Naive thymus-derived CD4-positive, alpha-beta T cell (primary cell): ENCODE measurements at regions not wholly inside any gene's neighbourhood (a gene's known extent, or its start where the extent isn't known, plus 50 kb on each side); places are given as distances from the start of the nearest gene placed in this dataset.
"Not testable (repeated sequence)": the region's sequence is repeated elsewhere in the genome, so short reads cannot be mapped to it uniquely, and the experiment has no call there.

Experiments used
- ATAC-seq: fragments of 150-1000 bp; cut with Tn5 transposase; 2 replicates; pipeline ENCODE4 v1.10.0; 2021; ENCODE audit warnings: mild to moderate bottlenecking, moderate library complexity
- CTCF ChIA-PET: fragments of 350-600 bp; sonication (Branson Sonifier 250); formaldehyde crosslinking; loops from one replicate; lab custom pipeline; 2021; ENCODE audit warnings: antibody characterized with exemption; lab: Charles Lee
- POLR2A ChIA-PET: fragments of 350-600 bp; sonication (Branson Sonifier 250); formaldehyde crosslinking; loops from one replicate; lab custom pipeline; 2021; ENCODE audit warnings: antibody characterized with exemption, inconsistent platforms; lab: Charles Lee
- DNase-seq, 9 donors: peaks; one replicate each; pipeline versions ENCODE4 v3.0.0 to v3.0.0-alpha.2; 2020 to 2022; ENCODE audit warnings: mixed read lengths in 1 of 9
- H3K27ac ChIP-seq: one replicate; pipeline ENCODE4 v1.7.0; 2013; ENCODE audit warnings: mild to moderate bottlenecking, low read depth, low read length, moderate library complexity
- H3K27me3 ChIP-seq, 2 donors: one replicate each; pipeline ENCODE4 v1.7.0; 2013; ENCODE audit warnings: low read length in 2 of 2, mild to moderate bottlenecking in 2 of 2, moderate library complexity in 2 of 2; ENCODE audit not compliant: control insufficient read depth in 2 of 2, insufficient read depth in 2 of 2
- H3K36me3 ChIP-seq, 3 experiments: 1 replicate in 2 of 3; 2 replicates in 1 of 3; pipeline ENCODE4 v1.7.0; 2013; ENCODE audit warnings: low read length in 3 of 3, mild to moderate bottlenecking in 3 of 3, moderate library complexity in 1 of 3; ENCODE audit not compliant: insufficient read depth in 3 of 3, control insufficient read depth in 2 of 3
- H3K4me1 ChIP-seq, 2 donors: one replicate each; pipeline ENCODE4 v1.7.0; 2013; ENCODE audit warnings: low read length in 2 of 2, mild to moderate bottlenecking in 2 of 2, moderate library complexity in 1 of 2; ENCODE audit not compliant: control insufficient read depth in 2 of 2, insufficient read depth in 2 of 2
- H3K4me3 ChIP-seq: 2 replicates; pipeline ENCODE4 v1.7.0; 2013; ENCODE audit warnings: mild to moderate bottlenecking, low read length
- H3K9me3 ChIP-seq, 3 experiments: 1 replicate in 2 of 3; 2 replicates in 1 of 3; pipeline ENCODE4 v1.7.0; 2013; ENCODE audit warnings: low read length in 3 of 3; ENCODE audit not compliant: control insufficient read depth in 2 of 3
- H3K27ac Mint-ChIP-seq, 9 donors: one replicate each; pipeline ENCODE4 v1.8.0; 2020 to 2022; ENCODE audit warnings: mixed read lengths in 9 of 9, mild to moderate bottlenecking in 8 of 9, moderate library complexity in 5 of 9, inconsistent platforms in 2 of 9
- H3K27me3 Mint-ChIP-seq, 5 donors: one replicate each; pipeline ENCODE4 v1.8.0; 2021 to 2022; ENCODE audit warnings: mixed read lengths in 5 of 5, mild to moderate bottlenecking in 1 of 5
- H3K36me3 Mint-ChIP-seq, 5 donors: one replicate each; pipeline ENCODE4 v1.8.0; 2020 to 2022; ENCODE audit warnings: mixed read lengths in 5 of 5, mild to moderate bottlenecking in 3 of 5, inconsistent platforms in 1 of 5
- H3K4me1 Mint-ChIP-seq, 7 donors: one replicate each; pipeline ENCODE4 v1.8.0; 2020 to 2022; ENCODE audit warnings: mixed read lengths in 7 of 7, mild to moderate bottlenecking in 3 of 7, inconsistent platforms in 1 of 7
- H3K4me3 Mint-ChIP-seq, 10 donors: one replicate each; pipeline ENCODE4 v1.8.0; 2020 to 2022; ENCODE audit warnings: mild to moderate bottlenecking in 10 of 10, mixed read lengths in 10 of 10, moderate library complexity in 6 of 10, inconsistent platforms in 2 of 10
- H3K9me3 Mint-ChIP-seq, 11 donors: one replicate each; pipeline ENCODE4 v1.8.0; 2020 to 2022; ENCODE audit warnings: mixed read lengths in 11 of 11, mild to moderate bottlenecking in 4 of 11, inconsistent platforms in 1 of 11, moderate library complexity in 1 of 11
- intact Hi-C, 2 donors: fragments of 100-400 bp; cut with micrococcal nuclease; formaldehyde crosslinking; loops; one replicate each; pipeline ENCODE4 v1.15.1; 2023

DNA sequence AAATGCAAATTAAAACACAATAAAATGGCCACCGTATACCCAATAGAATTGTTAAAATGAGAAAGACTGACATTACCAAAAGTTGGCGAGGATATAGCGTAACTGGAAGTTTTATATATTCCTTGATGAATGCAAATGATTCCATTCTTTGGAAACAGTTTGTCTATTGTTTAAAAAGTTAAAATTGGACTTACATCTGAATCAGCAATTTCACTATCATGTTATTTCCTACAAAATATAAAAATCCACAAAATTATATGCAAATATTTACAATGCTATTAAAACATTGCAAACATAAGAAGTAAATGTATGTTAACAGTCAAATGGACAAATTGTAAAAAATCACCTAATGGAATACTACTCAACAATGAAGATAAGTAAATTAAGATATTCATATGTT lies 852.2 kb upstream of the NDST4 start:
- Histone ChIP-seq H3K4me1 (no peaks in the 10 kb centered on the region), H3K27me3 (no peaks in the 10 kb centered on the region), H3K27ac (no peak overlapping the region), H3K36me3 (no peaks in the 10 kb centered on the region), H3K9me3 (no peaks in the 10 kb centered on the region), H3K4me3 (no peak overlapping the region)
- Mint-ChIP-seq H3K27ac (no peak overlapping the region), H3K9me3 (peaks cover 0 to 9% (median 0%) of the 10 kb centered on the region in 11 donors), H3K4me1 (no peaks in the 10 kb centered on the region), H3K27me3 (no peaks in the 10 kb centered on the region), H3K36me3 (no peaks in the 10 kb centered on the region), H3K4me3 (no peak overlapping the region)
- intact Hi-C loops: no loop called here
- ATAC-seq (no peak), DNase-seq (no peak)
- ChIA-PET CTCF (no interaction called here), POLR2A (no interaction called here)

DNA sequence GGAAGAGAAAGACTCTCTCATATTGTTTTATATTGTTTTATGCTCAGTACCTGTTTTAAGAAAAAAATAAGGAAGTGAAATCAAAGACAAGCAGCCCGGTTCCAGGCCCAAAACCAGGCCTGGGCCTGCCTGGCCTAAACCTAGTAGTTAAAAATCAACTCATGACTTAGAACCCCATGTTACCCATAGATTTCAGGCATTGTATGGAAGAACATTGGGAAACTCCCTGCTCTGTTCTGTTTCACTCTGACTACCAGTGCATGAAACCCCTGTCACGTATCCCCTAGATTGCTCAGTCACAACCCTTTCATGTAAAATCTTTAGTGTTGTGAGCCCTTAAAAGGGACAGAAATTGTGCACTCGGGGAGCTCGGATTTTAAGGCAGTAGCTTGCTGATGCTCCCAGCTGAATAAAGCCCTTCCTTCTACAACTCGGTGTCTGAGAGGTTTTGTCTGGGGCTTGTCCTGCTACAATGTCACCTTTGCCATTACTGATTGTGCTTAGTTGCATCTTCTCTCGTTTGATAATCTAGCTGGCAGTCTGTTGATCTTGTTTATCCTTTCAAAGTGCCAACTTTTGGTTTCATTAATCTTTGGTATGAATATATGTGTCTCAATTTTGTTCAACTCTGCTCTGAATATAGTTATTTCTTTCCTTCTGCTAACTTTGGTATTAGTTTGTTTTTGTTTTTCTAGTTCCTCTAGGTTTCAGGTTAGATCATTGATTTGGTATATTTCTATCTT lies 842.8 kb upstream of the NDST4 start:
- H3K4me1 ChIP-seq, DNase-seq, POLR2A ChIA-PET, H3K36me3 Mint-ChIP-seq, H3K27me3 Mint-ChIP-seq, H3K27ac Mint-ChIP-seq, H3K27me3 ChIP-seq, CTCF ChIA-PET, H3K9me3 ChIP-seq, H3K4me3 Mint-ChIP-seq, ATAC-seq, H3K4me3 ChIP-seq, H3K27ac ChIP-seq, H3K9me3 Mint-ChIP-seq, H3K4me1 Mint-ChIP-seq, intact Hi-C loops, H3K36me3 ChIP-seq: not testable (repeated sequence)

DNA sequence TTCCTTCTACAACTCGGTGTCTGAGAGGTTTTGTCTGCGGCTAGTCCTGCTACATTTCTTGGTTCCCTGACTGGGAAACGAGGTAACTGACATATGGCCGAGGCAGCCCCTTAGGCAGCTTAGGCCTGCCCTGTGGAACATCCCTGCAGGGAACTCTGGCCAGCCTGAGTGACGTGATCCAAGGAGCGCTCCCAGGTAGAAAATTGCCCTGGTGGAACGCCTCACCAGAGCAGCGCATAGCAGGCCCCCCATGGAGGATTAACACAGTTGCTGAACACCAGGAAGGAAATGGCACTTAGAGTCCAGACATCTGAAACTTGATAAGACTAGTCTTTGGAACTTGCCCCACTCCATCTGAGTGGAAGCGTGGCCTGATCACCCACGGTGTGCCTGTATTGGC lies 837.4 kb upstream of the NDST4 start:
- no peak for ATAC-seq
- CTCF ChIA-PET: no interaction called here
- intact Hi-C loops: no loop called here

DNA sequence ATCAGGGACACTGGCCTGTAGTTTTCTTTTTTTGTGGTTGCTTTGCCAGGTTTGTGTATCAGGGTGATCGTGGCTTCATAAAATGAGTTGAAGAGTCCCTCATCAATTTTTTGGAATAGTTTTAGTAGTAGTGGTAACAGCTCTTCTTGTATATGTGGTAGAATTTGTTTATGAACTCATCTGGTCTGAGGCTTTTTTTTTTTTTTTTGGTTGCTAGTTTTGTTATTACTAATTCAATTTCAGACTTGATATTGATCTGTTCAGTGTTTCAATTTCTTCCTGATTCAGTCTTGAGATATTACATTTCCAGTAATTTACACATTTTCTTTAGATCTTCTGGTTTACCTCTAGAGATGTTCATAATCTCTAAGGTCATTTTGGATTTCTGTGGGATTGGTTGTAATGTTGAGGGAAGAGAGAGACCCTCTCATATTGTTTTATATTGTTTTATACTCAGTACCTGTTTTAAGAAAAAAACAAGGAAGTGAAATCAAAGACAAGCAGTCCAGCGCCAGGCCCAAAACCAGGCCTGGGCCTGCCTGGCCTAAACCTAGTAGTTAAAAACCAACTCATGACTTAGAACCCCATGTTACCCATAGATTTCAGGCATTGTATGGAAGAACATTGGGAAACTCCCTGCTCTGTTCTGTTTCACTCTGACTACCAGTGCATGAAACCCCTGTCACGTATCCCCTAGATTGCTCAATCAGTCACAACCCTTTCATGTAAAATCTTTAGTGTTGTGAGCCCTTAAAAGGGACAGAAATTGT lies 836.7 kb upstream of the NDST4 start:
- H3K27me3 Mint-ChIP-seq, H3K9me3 ChIP-seq, H3K4me1 ChIP-seq, CTCF ChIA-PET, H3K4me3 ChIP-seq, H3K36me3 ChIP-seq, POLR2A ChIA-PET, H3K36me3 Mint-ChIP-seq, H3K4me3 Mint-ChIP-seq, H3K27me3 ChIP-seq, H3K27ac ChIP-seq, ATAC-seq, intact Hi-C loops, H3K9me3 Mint-ChIP-seq, H3K4me1 Mint-ChIP-seq, DNase-seq: not testable (repeated sequence)
- H3K27ac Mint-ChIP-seq: peak overlapping the region in 1 of 9 donors; percentile 3

More for the DNA sequence above, 837.4 kb upstream of the NDST4 start:
- no peak for DNase-seq
- H3K9me3 ChIP-seq: no peaks in the 10 kb centered on the region
- H3K36me3 ChIP-seq: no peaks in the 10 kb centered on the region
- no peaks in the 10 kb centered on the region for H3K4me1 ChIP-seq
- no peak overlapping the region for H3K4me3 ChIP-seq
- Mint-ChIP-seq H3K9me3 (peaks cover 0 to 3% (median 0%) of the 10 kb centered on the region in 11 donors), H3K36me3 (no peaks in the 10 kb centered on the region), H3K4me3 (no peak overlapping the region), H3K4me1 (peaks cover 0 to 3% (median 0%) of the 10 kb centered on the region in 7 donors), H3K27ac (no peak overlapping the region), H3K27me3 (no peaks in the 10 kb centered on the region)
- no peak overlapping the region for H3K27ac ChIP-seq
- POLR2A ChIA-PET: no interaction called here
- no peaks in the 10 kb centered on the region for H3K27me3 ChIP-seq

DNA sequence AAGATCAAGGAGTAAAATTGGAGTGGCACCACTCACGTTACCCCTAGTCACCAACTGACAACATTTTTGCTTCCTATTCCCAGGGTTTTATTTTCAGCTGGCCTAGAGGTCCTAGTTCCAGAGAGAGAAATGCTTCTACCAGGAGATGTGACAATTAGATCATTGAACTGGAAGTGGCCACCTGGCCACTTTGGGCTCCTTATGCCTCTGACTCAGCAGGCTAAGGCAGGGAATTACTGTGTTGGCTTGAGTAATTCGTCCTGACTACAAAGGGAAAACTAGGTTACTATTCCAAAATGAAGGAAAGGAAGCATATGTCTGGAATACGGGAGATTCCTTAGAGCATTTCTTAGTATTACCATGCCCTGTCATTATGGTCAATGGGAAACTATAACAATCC lies 831.6 kb upstream of the NDST4 start:
- DNase-seq (no peak), ATAC-seq (no peak)
- Histone ChIP-seq H3K36me3 (no peaks in the 10 kb centered on the region), H3K27ac (no peak overlapping the region), H3K4me1 (no peaks in the 10 kb centered on the region), H3K4me3 (no peak overlapping the region), H3K27me3 (no peaks in the 10 kb centered on the region), H3K9me3 (no peaks in the 10 kb centered on the region)
- Mint-ChIP-seq H3K4me3 (no peak overlapping the region), H3K9me3 (peaks cover 0 to 4% (median 0%) of the 10 kb centered on the region in 11 donors), H3K36me3 (no peaks in the 10 kb centered on the region), H3K27me3 (no peaks in the 10 kb centered on the region), H3K4me1 (peaks cover 0 to 3% (median 0%) of the 10 kb centered on the region in 7 donors), H3K27ac (no peak overlapping the region)
- ChIA-PET CTCF (no interaction called here), POLR2A (no interaction called here)
- intact Hi-C loops: no loop called here

DNA sequence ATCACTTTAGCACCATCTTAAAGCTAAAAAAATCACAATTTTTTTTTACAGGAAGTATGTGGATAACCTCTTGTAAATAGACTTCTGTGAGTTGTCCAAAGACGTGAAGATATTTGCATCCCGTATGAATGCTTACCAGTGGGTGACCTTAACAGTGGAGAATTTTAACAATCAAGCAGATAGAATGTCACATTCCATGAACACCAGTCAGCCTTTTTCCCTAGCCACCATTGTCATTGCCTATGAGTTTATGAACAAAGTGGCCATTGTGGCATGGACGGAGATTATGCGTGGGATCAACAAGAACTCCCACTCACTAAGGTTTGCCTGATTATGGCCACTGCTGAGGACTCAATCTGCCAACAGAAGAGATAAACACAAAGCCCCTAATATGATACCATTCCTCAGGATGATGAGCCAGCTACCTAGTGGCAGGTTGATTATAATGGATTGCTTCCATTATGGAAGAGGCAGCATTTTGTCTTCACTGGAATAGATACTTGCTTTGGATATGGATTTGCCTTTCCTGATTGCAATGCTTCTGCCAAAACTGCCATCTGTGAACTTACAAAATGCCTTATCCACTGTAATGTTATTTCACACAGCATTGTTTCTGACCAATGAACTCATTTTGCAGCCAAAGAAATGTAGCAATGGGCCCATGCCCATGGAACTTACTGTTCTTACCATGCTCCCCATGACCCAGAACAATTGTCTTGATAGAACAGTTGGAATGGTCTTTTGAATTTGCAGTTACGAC lies 830.9 kb upstream of the NDST4 start:
- Histone ChIP-seq H3K4me1 (no peaks in the 10 kb centered on the region), H3K9me3 (no peaks in the 10 kb centered on the region), H3K36me3 (no peaks in the 10 kb centered on the region), H3K27me3 (no peaks in the 10 kb centered on the region), H3K27ac (no peak overlapping the region), H3K4me3 (no peak overlapping the region)
- ATAC-seq (no peak), DNase-seq (no peak)
- no peak overlapping the region for H3K27ac Mint-ChIP-seq
- H3K36me3 Mint-ChIP-seq: no peaks in the 10 kb centered on the region
- intact Hi-C loops: no loop called here
- H3K4me3 Mint-ChIP-seq: no peak overlapping the region
- H3K4me1 Mint-ChIP-seq: no peaks in the 10 kb centered on the region
- POLR2A ChIA-PET: no interaction called here
- H3K27me3 Mint-ChIP-seq: no peaks in the 10 kb centered on the region
- CTCF ChIA-PET: no interaction called here
- peaks cover 0 to 4% (median 0%) of the 10 kb centered on the region in 11 donors for H3K9me3 Mint-ChIP-seq
